DMS153 treated with DMSO at 0.1 percent for 48 hours (cell line): ENCODE measurements at regions not wholly inside any gene's neighbourhood (a gene's known extent, or its start where the extent isn't known, plus 50 kb on each side); places are given as distances from the start of the nearest gene placed in this dataset.

ENCODE experiments used
- DNase-seq: peaks from one replicate; lab custom pipeline; 2025; ENCODE audit not compliant: unreplicated experiment; lab: John Stamatoyannopoulos, UW

- DNase-seq: no peak
These were observed 54.7 kb upstream of the ZNF423 start for GRCh38 chr16:49910541-49911071.

- DNase-seq: no peak
These were observed 55.5 kb upstream of the ZNF423 start for GRCh38 chr16:49911430-49911829.

GRCh38 chr16:49912721-49913120 is 56.8 kb upstream of the ZNF423 start:
- no peak for DNase-seq

- no peak for DNase-seq
These were observed 57.8 kb upstream of the ZNF423 start for GRCh38 chr16:49913720-49914119.

- no peak for DNase-seq
These were observed 58.7 kb upstream of the ZNF423 start for GRCh38 chr16:49914657-49915056.

GRCh38 chr16:49918257-49918656 is 62.3 kb upstream of the ZNF423 start:
- DNase-seq: no peak

GRCh38 chr16:49919327-49919726 is 63.4 kb upstream of the ZNF423 start:
- no peak for DNase-seq

- DNase-seq: no peak
These were observed 64.5 kb upstream of the ZNF423 start for GRCh38 chr16:49920397-49920796.

GRCh38 chr16:49921106-49921505 is 65.2 kb upstream of the ZNF423 start:
- no peak for DNase-seq

GRCh38 chr16:49921791-49922456 is 66.0 kb upstream of the ZNF423 start:
- no peak for DNase-seq

GRCh38 chr16:49923411-49923810 is 67.5 kb upstream of the ZNF423 start:
- no peak for DNase-seq

GRCh38 chr16:49924078-49924477 is 68.2 kb upstream of the ZNF423 start:
- no peak for DNase-seq

GRCh38 chr16:49926941-49927340 is 71.0 kb upstream of the ZNF423 start:
- DNase-seq: no peak

GRCh38 chr16:49928176-49929041 is 72.5 kb upstream of the ZNF423 start:
- DNase-seq: no peak

GRCh38 chr16:49929626-49930025 is 73.7 kb upstream of the ZNF423 start:
- DNase-seq: no peak

- DNase-seq: no peak
These were observed 74.9 kb upstream of the ZNF423 start for GRCh38 chr16:49930841-49931240.

GRCh38 chr16:49931266-49931665 is 75.4 kb upstream of the ZNF423 start:
- DNase-seq: no peak

GRCh38 chr16:49931916-49932315 is 76.0 kb upstream of the ZNF423 start:
- no peak for DNase-seq

GRCh38 chr16:49932434-49932833 is 76.5 kb upstream of the ZNF423 start:
- DNase-seq: no peak

GRCh38 chr16:49932946-49933345 is 77.0 kb upstream of the ZNF423 start:
- DNase-seq: no peak

GRCh38 chr16:49936791-49937190 is 80.9 kb upstream of the ZNF423 start:
- DNase-seq: no peak

- DNase-seq: no peak
These were observed 82.0 kb upstream of the ZNF423 start for GRCh38 chr16:49937886-49938285.
